ENCODE measurements at regions not wholly inside any gene's neighbourhood (a gene's known extent, or its start where the extent isn't known, plus 50 kb on each side); places are given as distances from the start of the nearest gene placed in this dataset.
"Not testable (repeated sequence)": the region's sequence is repeated elsewhere in the genome, so short reads cannot be mapped to it uniquely, and the experiment has no call there.

DNA sequence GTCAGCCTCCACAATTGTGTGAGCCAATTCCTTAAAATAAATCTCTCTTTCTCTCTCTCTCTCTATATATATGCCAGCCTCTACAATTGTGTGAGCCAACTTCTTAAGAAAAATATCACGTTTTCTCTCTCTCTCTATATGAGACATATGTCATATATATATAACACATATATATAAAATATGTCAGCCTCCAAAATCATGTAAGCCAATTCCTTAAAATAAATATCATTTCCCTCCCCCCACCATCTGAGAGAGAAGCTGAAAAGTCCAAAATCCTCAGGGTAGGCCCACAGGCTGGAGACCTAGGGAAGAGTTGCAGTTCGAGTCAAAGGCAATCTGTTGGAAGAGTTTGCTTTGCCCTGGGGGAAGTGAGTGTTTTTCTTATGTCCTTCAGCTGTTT lies 158.1 kb upstream of the RPS23 start:
- Histone ChIP-seq H3K9me3 (ENCODE audit: control insufficient read depth in 4 of 4, insufficient read depth in 3 of 4, low read length in 3 of 4) (no peaks in the 10 kb centered on the region), H3K27ac (ENCODE audit: low read depth in 1 of 2, low read length in 1 of 2) (no peak overlapping the region), H3K36me3 (ENCODE audit: control insufficient read depth in 4 of 4, insufficient read depth in 4 of 4, low read length in 4 of 4) (no peaks in the 10 kb centered on the region), H3K4me1 (ENCODE audit: control insufficient read depth in 5 of 5, insufficient read depth in 5 of 5, low read length in 5 of 5) (peaks cover 0 to 5% (median 0%) of the 10 kb centered on the region in 5 donors), H3K9ac (ENCODE audit: insufficient read depth in 1 of 2, low read length in 2 of 2) (no peak overlapping the region), H3K4me3 (no peak overlapping the region), H3K27me3 (ENCODE audit: control insufficient read depth in 3 of 3, insufficient read depth in 3 of 3, low read length in 2 of 3) (no peaks in the 10 kb centered on the region)
- DNase-seq (no peak), ATAC-seq (ENCODE audit: insufficient read depth, low FRiP score) (no peak)
- TF ChIP-seq, protein P1, sequence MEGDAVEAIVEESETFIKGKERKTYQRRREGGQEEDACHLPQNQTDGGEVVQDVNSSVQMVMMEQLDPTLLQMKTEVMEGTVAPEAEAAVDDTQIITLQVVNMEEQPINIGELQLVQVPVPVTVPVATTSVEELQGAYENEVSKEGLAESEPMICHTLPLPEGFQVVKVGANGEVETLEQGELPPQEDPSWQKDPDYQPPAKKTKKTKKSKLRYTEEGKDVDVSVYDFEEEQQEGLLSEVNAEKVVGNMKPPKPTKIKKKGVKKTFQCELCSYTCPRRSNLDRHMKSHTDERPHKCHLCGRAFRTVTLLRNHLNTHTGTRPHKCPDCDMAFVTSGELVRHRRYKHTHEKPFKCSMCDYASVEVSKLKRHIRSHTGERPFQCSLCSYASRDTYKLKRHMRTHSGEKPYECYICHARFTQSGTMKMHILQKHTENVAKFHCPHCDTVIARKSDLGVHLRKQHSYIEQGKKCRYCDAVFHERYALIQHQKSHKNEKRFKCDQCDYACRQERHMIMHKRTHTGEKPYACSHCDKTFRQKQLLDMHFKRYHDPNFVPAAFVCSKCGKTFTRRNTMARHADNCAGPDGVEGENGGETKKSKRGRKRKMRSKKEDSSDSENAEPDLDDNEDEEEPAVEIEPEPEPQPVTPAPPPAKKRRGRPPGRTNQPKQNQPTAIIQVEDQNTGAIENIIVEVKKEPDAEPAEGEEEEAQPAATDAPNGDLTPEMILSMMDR (IDR thresholded peaks at IDR 0.05; ENCODE audit: control extremely low read depth, extremely low read depth), result no peak
- WGBS, 2 donors, result 59 to 66% methylated on average over 2 of the region's 2 CpGs

DNA sequence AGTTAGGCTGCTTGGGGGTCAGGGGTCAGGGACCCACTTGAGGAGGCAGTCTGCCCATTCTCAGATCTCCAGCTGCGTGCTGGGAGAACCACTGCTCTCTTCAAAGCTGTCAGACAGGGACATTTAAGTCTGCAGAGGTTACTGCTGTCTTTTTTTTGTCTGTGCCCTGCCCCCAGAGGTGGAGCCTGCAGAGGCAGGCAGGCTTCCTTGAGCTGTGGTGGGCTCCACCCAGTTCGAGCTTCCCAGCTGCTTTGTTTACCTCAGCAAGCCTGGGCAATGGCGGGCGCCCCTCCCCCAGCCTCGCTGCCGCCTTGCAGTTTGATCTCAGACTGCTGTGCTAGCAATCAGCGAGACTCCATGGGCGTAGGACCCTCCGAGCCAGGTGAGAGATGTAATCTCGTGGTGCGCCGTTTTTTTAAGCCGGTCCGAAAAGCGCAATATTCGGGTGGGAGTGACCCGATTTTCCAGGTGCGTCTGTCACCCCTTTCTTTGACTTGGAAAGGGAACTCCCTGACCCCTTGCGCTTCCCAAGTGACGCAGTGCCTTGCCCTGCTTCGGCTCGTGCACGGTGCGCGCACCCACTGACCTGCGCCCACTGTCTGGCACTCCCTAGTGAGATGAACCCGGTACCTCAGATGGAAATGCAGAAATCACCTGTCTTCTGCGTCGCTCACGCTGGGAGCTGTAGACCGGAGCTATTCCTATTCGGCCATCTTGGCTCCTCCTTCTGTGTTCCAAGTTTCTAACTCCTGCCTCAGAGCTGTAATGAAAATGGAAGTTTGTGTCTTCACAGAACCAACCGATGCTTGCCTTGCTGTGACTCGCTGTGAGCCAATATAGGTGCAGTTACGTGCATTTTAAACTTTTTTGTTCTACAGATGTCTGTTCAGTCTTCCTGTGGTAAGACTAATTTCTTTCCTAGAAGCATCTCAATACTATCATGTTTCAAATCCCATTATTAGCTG lies 156.8 kb upstream of the RPS23 start:
- not testable (repeated sequence) for DNase-seq; H3K27ac ChIP-seq (ENCODE audit: low read depth in 1 of 2, low read length in 1 of 2); H3K36me3 ChIP-seq (ENCODE audit: control insufficient read depth in 4 of 4, insufficient read depth in 4 of 4, low read length in 4 of 4); ATAC-seq (ENCODE audit: insufficient read depth, low FRiP score); H3K4me1 ChIP-seq (ENCODE audit: control insufficient read depth in 5 of 5, insufficient read depth in 5 of 5, low read length in 5 of 5); H3K27me3 ChIP-seq (ENCODE audit: control insufficient read depth in 3 of 3, insufficient read depth in 3 of 3, low read length in 2 of 3); H3K4me3 ChIP-seq; H3K9me3 ChIP-seq (ENCODE audit: control insufficient read depth in 4 of 4, insufficient read depth in 3 of 4, low read length in 3 of 4); H3K9ac ChIP-seq (ENCODE audit: insufficient read depth in 1 of 2, low read length in 2 of 2)
- WGBS, 2 donors, result 89 to 95% methylated on average over 28 to 32 of the region's 35 CpGs

DNA sequence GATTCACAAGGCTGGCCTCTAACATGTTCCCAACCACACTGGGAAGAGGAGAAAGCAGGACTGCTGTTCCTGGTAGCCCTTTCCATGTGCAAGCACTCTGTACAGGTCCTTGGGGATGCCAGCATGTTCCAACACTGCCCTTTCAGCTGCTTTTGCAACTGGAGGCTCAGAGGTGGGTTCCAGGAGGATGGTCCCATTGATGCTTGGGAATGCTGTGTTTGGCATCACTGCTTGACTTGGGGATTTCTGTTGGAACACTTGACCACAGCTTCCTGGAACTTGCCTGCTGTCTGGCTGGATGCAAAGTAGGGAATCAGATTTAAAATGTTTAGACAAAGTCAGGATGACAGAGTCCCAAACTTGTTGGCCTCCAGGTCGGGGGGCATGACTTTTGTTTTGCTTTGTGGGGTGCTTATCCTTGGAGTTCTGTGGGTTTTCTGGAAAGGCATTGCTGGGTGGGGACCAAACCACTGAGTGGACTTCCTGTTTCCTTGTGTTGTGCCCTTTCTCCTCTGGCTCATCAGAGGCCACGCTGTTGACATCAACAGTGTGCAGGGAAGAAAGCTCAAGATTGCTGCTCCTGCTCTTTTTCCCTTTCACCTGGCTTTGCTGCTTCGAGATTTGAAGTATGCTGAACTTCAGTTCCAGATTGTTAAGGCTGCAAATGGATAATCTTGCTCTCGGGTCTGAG lies 148.5 kb upstream of the RPS23 start:
- WGBS, 2 donors, result 74 to 75% methylated on average over 4 of the region's 4 CpGs

More for the DNA sequence above, 148.5 kb upstream of the RPS23 start:
- no peak for DNase-seq
- Histone ChIP-seq H3K27me3 (ENCODE audit: control insufficient read depth in 3 of 3, insufficient read depth in 3 of 3, low read length in 2 of 3) (no peaks in the 10 kb centered on the region), H3K36me3 (ENCODE audit: control insufficient read depth in 4 of 4, insufficient read depth in 4 of 4, low read length in 4 of 4) (no peaks in the 10 kb centered on the region), H3K4me1 (ENCODE audit: control insufficient read depth in 5 of 5, insufficient read depth in 5 of 5, low read length in 5 of 5) (peaks cover 0 to 9% (median 2%) of the 10 kb centered on the region in 5 donors), H3K27ac (ENCODE audit: low read depth in 1 of 2, low read length in 1 of 2) (no peak overlapping the region), H3K4me3 (no peak overlapping the region), H3K9ac (ENCODE audit: insufficient read depth in 1 of 2, low read length in 2 of 2) (no peak overlapping the region), H3K9me3 (ENCODE audit: control insufficient read depth in 4 of 4, insufficient read depth in 3 of 4, low read length in 3 of 4) (no peaks in the 10 kb centered on the region)
- TF ChIP-seq, protein P1 (IDR thresholded peaks at IDR 0.05; ENCODE audit: control extremely low read depth, extremely low read depth), result no peak
- no peak for ATAC-seq (ENCODE audit: insufficient read depth, low FRiP score)
